C4-2B (cell line): ENCODE measurements at regions not wholly inside any gene's neighbourhood (a gene's known extent, or its start where the extent isn't known, plus 50 kb on each side); places are given as distances from the start of the nearest gene placed in this dataset.

Source experiments
- CTCF ChIP-seq: fragments of 450-650 bp; conservative IDR thresholded peaks from 2 replicates; pipeline ENCODE4 v1.5.1; 2017; ENCODE audit warnings: mild to moderate bottlenecking
- ZFX ChIP-seq: fragments of 450-650 bp; IDR thresholded peaks from 2 replicates; pipeline ENCODE4 v1.6.1; 2017

- TF ChIP-seq CTCF: no peak
- TF ChIP-seq ZFX: no peak
Observed at GRCh38 chr3:191030491-191030890, 168.0 kb upstream of the GMNC start.
